Ovary (tissue), 3 donors: ENCODE measurements at regions not wholly inside any gene's neighbourhood (a gene's known extent, or its start where the extent isn't known, plus 50 kb on each side); places are given as distances from the start of the nearest gene placed in this dataset.

ENCODE experiments used
- POLR2A ChIP-seq: fragments of 450-650 bp; IDR thresholded peaks from one replicate; pipeline ENCODE4 v1.6.1; 2017; ENCODE audit warnings: antibody characterized with exemption, mild to moderate bottlenecking, moderate library complexity
- TF ChIP-seq, protein P1 (sequence below), 3 donors: fragments of 450-650 bp in 2 of 3; fragments of 200-600 bp in 1 of 3; IDR thresholded peaks; one replicate each; pipeline versions ENCODE4 v1.5.1 to v1.8.0; 2016 to 2022; ENCODE audit warnings: antibody characterized with exemption in 3 of 3, mild to moderate bottlenecking in 1 of 3
- donor health status: DM: no; HTN: no; CAD: no.

GRCh38 chr3:181369637-181370036 lies 342.1 kb upstream of the SOX2 start:
- TF ChIP-seq, protein P1, sequence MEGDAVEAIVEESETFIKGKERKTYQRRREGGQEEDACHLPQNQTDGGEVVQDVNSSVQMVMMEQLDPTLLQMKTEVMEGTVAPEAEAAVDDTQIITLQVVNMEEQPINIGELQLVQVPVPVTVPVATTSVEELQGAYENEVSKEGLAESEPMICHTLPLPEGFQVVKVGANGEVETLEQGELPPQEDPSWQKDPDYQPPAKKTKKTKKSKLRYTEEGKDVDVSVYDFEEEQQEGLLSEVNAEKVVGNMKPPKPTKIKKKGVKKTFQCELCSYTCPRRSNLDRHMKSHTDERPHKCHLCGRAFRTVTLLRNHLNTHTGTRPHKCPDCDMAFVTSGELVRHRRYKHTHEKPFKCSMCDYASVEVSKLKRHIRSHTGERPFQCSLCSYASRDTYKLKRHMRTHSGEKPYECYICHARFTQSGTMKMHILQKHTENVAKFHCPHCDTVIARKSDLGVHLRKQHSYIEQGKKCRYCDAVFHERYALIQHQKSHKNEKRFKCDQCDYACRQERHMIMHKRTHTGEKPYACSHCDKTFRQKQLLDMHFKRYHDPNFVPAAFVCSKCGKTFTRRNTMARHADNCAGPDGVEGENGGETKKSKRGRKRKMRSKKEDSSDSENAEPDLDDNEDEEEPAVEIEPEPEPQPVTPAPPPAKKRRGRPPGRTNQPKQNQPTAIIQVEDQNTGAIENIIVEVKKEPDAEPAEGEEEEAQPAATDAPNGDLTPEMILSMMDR (IDR thresholded peaks at IDR 0.05): no peak
- no peak for TF ChIP-seq POLR2A
